ENCODE measurements at regions not wholly inside any gene's neighbourhood (a gene's known extent, or its start where the extent isn't known, plus 50 kb on each side); places are given as distances from the start of the nearest gene placed in this dataset.

DNA sequence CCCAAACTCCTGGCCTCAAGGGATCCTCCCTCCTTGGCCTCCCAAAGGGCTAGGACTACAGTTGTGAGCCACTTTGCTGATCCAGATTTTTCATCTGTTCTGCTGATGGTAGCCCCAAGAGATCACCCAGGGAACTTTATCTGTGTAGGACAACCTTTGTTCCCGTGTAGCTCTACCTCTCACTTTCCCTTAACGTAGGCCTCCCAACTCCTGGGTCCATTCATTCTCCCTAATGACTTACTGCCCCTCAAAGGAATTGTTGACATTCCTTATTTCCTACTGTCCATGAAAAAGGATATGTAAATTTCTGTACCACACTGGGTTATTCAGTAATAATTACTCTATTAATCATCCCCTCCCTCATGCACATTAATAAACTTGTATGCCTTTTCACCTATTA lies 51.0 kb upstream of the PHF24 start:
- 61 to 65% methylated on average over 2 of the region's 2 CpGs for WGBS, 2 donors
- Histone ChIP-seq H3K9me3 (no peaks in the 10 kb centered on the region), H3K36me3 (no peaks in the 10 kb centered on the region), H3K4me1 (no peaks in the 10 kb centered on the region), H3K4me3 (no peak overlapping the region), H3K27ac (no peak overlapping the region), H3K27me3 (no peaks in the 10 kb centered on the region)
- no peak for DNase-seq (ENCODE audit: low spot score in 2 of 2)
- TF ChIP-seq EP300 (IDR thresholded peaks at IDR 0.05) (no peak), POLR2A (IDR thresholded peaks at IDR 0.05) (no peak)
- TF ChIP-seq, protein P1, sequence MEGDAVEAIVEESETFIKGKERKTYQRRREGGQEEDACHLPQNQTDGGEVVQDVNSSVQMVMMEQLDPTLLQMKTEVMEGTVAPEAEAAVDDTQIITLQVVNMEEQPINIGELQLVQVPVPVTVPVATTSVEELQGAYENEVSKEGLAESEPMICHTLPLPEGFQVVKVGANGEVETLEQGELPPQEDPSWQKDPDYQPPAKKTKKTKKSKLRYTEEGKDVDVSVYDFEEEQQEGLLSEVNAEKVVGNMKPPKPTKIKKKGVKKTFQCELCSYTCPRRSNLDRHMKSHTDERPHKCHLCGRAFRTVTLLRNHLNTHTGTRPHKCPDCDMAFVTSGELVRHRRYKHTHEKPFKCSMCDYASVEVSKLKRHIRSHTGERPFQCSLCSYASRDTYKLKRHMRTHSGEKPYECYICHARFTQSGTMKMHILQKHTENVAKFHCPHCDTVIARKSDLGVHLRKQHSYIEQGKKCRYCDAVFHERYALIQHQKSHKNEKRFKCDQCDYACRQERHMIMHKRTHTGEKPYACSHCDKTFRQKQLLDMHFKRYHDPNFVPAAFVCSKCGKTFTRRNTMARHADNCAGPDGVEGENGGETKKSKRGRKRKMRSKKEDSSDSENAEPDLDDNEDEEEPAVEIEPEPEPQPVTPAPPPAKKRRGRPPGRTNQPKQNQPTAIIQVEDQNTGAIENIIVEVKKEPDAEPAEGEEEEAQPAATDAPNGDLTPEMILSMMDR (IDR thresholded peaks at IDR 0.05), result no peak

DNA sequence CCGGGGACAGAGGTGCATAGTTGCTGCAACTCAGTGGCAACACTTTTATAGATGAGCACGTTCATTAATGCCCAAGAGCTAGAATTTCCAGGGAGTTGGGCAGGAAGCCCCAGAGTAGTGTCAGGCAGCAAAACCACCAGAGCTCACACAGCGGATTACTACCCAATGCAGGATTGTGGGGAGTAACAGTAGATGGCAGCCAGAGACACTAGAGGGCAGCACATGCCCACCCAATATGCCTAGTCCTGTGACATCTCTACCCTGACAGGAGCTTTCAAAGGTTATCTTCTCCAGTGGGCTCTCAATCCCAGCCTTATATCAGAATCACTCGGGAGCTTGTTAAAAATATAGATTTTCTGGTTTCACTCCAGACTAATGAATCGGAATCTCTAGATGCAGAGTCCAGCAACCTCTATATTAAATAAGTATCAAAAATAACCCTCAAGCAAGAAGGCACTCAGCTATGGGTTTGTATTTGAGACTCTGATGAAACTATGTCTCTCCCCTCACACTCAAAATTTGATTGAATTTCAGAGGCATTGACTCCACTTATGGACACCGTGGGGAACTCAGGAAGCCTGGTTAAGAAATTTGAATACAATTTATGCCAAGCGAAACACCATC lies 58.4 kb upstream of the PHF24 start:
- no peak for TF ChIP-seq EP300 (IDR thresholded peaks at IDR 0.05)
- TF ChIP-seq, protein P1 (IDR thresholded peaks at IDR 0.05), result peak; percentile 74 to 84 (median 83)

DNA sequence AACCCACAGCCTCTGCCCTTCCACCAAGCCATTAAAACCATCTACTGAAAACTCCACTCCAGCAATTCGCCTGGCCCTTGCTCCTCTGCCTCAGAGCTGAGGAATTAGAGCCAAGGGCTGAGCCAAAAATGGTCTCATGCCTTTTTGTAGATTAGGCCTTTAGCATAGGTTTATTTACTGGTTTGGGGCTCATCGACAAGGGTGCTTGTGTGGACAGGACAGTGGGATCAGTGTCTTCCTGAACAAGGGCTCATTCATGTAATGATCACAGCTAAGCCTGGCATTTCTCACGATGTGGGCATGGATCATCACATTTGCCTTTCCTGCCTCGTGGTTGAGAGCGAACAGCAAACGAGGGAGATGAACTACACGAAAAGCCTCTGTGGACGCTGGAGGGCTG lies 59.2 kb upstream of the PHF24 start:
- Histone ChIP-seq H3K27ac (peak overlapping the region in 1 of 4 donors; percentile 5), H3K36me3 (no peaks in the 10 kb centered on the region), H3K4me1 (peaks cover 0 to 6% (median 0%) of the 10 kb centered on the region in 4 donors), H3K4me3 (no peak overlapping the region), H3K27me3 (peaks cover 0 to 5% of the 10 kb centered on the region in 2 donors), H3K9me3 (no peaks in the 10 kb centered on the region)
- TF ChIP-seq POLR2A (IDR thresholded peaks at IDR 0.05), result no peak
- TF ChIP-seq, protein P1 (IDR thresholded peaks at IDR 0.05), result no peak
- WGBS, 2 donors, result 39 to 53% methylated on average over 8 of the region's 8 CpGs
- DNase-seq (ENCODE audit: low spot score in 2 of 2), result no peak

More for the DNA sequence above, 58.4 kb upstream of the PHF24 start:
- H3K27me3 ChIP-seq, result peaks cover 0 to 5% of the 10 kb centered on the region in 2 donors
- H3K27ac ChIP-seq, result peak overlapping the region in 1 of 4 donors; percentile 23
- peak; percentile 68 to 89 for DNase-seq (ENCODE audit: low spot score in 2 of 2)
- no peak overlapping the region for H3K4me3 ChIP-seq
- 23% methylated on average over 7 of the region's 7 CpGs for WGBS, 2 donors
- no peaks in the 10 kb centered on the region for H3K9me3 ChIP-seq
- H3K4me1 ChIP-seq, result peaks cover 0 to 6% (median 0%) of the 10 kb centered on the region in 4 donors
- no peaks in the 10 kb centered on the region for H3K36me3 ChIP-seq

DNA sequence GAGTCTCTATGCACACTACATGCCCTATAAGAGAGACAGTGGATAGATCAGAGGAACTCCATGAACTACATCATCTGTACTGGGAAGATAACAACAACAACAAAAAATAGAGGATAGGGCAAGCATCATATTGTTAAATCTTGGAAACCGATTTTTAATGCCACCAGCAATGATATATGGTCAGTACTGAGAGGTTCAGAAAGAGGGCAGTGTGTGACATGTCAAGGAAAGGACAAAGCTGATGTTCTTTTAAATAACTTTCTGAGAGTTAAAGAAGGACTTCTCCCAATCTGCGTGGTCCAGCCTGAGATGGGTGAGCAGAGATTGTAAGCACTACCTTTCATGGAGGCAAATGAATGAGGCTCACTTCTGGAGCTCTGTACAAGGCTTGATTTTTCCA lies 62.0 kb upstream of the PHF24 start:
- TF ChIP-seq, protein P1 (IDR thresholded peaks at IDR 0.05), result no peak
- TF ChIP-seq POLR2A (IDR thresholded peaks at IDR 0.05) (no peak), EP300 (IDR thresholded peaks at IDR 0.05) (no peak)
- H3K4me3 ChIP-seq, result no peak overlapping the region
- no peak for DNase-seq (ENCODE audit: low spot score in 2 of 2)
- no peak overlapping the region for H3K27ac ChIP-seq
- H3K27me3 ChIP-seq, result peaks cover 0 to 5% of the 10 kb centered on the region in 2 donors
- H3K9me3 ChIP-seq, result no peaks in the 10 kb centered on the region
- peaks cover 0 to 6% (median 0%) of the 10 kb centered on the region in 4 donors for H3K4me1 ChIP-seq
- WGBS, 2 donors, result 15 to 27% methylated on average over 2 of the region's 2 CpGs
- no peaks in the 10 kb centered on the region for H3K36me3 ChIP-seq

DNA sequence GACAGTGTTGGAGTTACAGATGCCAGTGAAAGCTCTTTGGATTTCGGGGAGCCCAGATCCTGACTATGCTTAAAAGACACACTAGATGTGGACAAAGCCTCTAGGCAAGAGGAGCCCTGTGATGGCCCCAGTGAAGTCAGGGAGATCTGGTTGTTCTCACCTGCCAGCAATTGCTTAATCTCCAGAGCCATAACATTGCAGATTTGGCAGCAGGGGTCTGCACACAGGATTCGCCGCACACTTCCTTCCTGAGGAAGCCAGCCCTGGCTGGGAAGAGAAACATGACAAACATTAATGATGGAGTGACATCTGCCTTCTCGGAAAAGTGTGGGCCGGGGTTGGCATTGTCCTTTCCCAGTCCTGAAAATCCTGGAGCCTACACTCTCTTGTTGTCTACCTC lies 65.2 kb upstream of the PHF24 start:
- peaks cover 0 to 5% of the 10 kb centered on the region in 2 donors for H3K27me3 ChIP-seq
- H3K4me1 ChIP-seq, result no peaks in the 10 kb centered on the region
- 59 to 60% methylated on average over 5 of the region's 5 CpGs for WGBS, 2 donors

More for the DNA sequence above, 65.2 kb upstream of the PHF24 start:
- no peak for DNase-seq (ENCODE audit: low spot score in 2 of 2)
- Histone ChIP-seq H3K36me3 (no peaks in the 10 kb centered on the region), H3K4me3 (no peak overlapping the region), H3K27ac (no peak overlapping the region), H3K9me3 (no peaks in the 10 kb centered on the region)
- no peak for TF ChIP-seq EP300 (IDR thresholded peaks at IDR 0.05)
- TF ChIP-seq POLR2A (IDR thresholded peaks at IDR 0.05), result no peak
